Esophagus (tissue), 2 donors: ENCODE measurements at regions not wholly inside any gene's neighbourhood (a gene's known extent, or its start where the extent isn't known, plus 50 kb on each side); places are given as distances from the start of the nearest gene placed in this dataset.

Source experiments
- H3K27ac ChIP-seq, 2 donors: one replicate each; pipeline ENCODE4 v1.5.1; 2013; ENCODE audit warnings: low read depth in 2 of 2, mild to moderate bottlenecking in 2 of 2, inconsistent platforms in 1 of 2, low read length in 1 of 2, moderate library complexity in 1 of 2
- H3K27me3 ChIP-seq, 2 donors: one replicate each; pipeline ENCODE4 v1.6.1; 2013; ENCODE audit warnings: low read length in 2 of 2, control low read depth in 1 of 2, mild to moderate bottlenecking in 1 of 2; ENCODE audit not compliant: insufficient read depth in 2 of 2, control insufficient read depth in 1 of 2
- H3K36me3 ChIP-seq, 2 donors: one replicate each; pipeline ENCODE4 v1.6.1; 2013; ENCODE audit warnings: low read length in 1 of 2; ENCODE audit not compliant: control insufficient read depth in 2 of 2, insufficient read depth in 2 of 2
- H3K4me1 ChIP-seq, 2 donors: one replicate each; pipeline ENCODE4 v1.6.1; 2013; ENCODE audit warnings: low read length in 1 of 2; ENCODE audit not compliant: control insufficient read depth in 2 of 2, insufficient read depth in 2 of 2
- H3K4me3 ChIP-seq, 2 donors: one replicate each; pipeline ENCODE4 v1.5.1; 2013; ENCODE audit warnings: low read length in 2 of 2, mild to moderate bottlenecking in 2 of 2, low read depth in 1 of 2, moderate library complexity in 1 of 2
- H3K9me3 ChIP-seq, 2 donors: one replicate each; pipeline ENCODE4 v1.6.1; 2013; ENCODE audit warnings: mild to moderate bottlenecking in 2 of 2, low read depth in 1 of 2, low read length in 1 of 2, moderate library complexity in 1 of 2; ENCODE audit not compliant: control insufficient read depth in 2 of 2, insufficient read depth in 1 of 2
- WGBS, 2 donors: extraction: QIAGEN DNeasy Blood & Tissue Kit; methylation state at CpG; one replicate each; pipeline ENCODE4 v1.1.7; 2013; 5-methylcytosine and 5-hydroxymethylcytosine counted together
- donor health status: healthy with polysubstance abuse.
- donor health status: Bipolar disorder and iron deficiency.

DNA sequence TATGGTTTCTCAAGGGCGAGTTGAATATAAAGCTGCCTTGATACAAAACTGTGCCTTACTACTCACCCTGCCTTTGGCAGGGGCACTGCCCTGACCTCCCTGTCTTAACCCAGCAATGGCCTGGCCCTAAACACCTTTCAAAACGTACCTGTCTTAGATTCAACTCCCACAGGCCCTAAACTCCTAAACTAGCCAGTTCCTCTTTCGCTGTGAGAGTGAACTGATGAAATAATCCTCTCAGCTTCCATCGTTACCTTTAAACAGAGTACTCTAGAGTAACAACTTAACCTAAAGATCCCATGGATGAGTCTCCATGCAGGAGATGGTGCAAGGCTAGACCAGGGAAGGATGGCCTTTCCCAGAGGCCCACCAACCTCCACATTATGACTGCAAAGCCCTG, 133.0 kb upstream of the THBS1 start:
- Histone ChIP-seq H3K9me3 (no peaks in the 10 kb centered on the region), H3K27me3 (no peaks in the 10 kb centered on the region), H3K4me3 (no peak overlapping the region), H3K36me3 (no peaks in the 10 kb centered on the region), H3K4me1 (no peaks in the 10 kb centered on the region), H3K27ac (no peak overlapping the region)
- 84 to 91% methylated on average over 4 of the region's 4 CpGs for WGBS, 2 donors

DNA sequence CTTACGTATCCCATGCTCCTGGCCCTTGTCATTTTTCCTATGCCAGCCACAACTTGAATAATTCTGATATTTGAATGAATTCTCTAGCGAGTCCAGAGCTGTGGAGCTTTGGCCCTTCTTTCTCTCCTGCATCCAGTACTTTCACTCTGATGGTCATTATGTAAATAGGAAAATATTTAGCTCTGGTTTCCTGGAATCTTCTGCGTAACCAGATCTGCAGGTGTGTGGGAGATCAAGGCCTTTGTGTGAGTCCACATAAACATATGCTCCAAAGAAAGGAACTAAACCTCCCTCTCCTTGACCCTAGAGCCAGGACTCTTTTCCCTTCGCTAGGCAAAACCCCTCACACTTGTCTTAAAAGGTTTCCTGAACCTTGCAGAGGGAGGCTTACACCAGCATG, 132.5 kb upstream of the THBS1 start:
- no peaks in the 10 kb centered on the region for H3K36me3 ChIP-seq
- no peaks in the 10 kb centered on the region for H3K27me3 ChIP-seq
- H3K4me1 ChIP-seq, result no peaks in the 10 kb centered on the region
- no peak overlapping the region for H3K27ac ChIP-seq
- H3K9me3 ChIP-seq, result no peaks in the 10 kb centered on the region
- WGBS, 2 donors, result 88 to 89% methylated on average over 4 of the region's 4 CpGs
- no peak overlapping the region for H3K4me3 ChIP-seq

DNA sequence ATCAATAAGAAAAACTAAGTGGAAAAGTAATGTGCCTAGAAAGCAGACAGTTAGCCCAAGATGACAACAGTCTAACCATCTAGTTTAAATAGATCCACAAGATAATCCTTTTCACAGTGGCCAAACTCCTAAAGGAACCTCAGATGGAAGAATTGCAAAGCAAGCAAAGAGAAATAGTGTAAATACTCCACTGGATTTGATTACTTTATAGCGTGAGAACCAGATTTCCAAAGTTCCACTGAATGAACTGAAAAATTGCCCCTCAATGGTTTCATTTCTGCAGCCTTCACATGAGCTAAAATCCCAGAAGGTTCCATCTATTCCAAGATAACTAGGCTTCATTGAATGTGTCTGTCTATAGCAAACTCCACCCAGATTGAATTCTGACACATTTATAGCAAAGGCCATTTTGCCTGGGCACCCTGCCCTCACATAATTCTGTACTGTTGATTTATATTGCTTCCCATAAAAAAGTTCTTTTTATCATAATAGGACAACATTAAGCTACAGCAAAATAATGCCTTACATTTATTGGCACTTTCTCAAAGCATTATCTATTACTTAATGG, 129.7 kb upstream of the THBS1 start:
- no peaks in the 10 kb centered on the region for H3K36me3 ChIP-seq
- 68 to 75% methylated on average over 1 of the region's 1 CpG for WGBS, 2 donors
- no peaks in the 10 kb centered on the region for H3K4me1 ChIP-seq
- H3K4me3 ChIP-seq, result no peak overlapping the region
- H3K27ac ChIP-seq, result no peak overlapping the region
- no peaks in the 10 kb centered on the region for H3K27me3 ChIP-seq
- H3K9me3 ChIP-seq, result no peaks in the 10 kb centered on the region

DNA sequence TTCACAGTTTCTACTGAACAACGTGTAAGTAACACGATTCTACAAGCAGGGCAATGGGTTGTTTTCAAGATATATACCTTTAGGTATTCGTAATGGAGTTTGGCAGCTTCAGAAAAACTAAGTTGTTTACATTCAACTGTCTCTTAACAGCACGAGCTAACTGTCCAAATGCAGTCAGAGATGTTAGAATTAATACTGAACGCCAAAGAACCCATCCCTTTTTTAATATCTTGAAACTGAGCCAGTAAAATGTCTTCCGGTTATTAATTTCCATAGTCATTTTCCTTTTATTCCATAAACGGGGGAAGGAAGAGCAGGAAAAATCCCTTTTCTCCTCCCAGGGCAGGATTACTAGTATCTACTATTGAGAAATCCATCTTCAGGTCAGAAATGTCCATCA, 129.0 kb upstream of the THBS1 start:
- Histone ChIP-seq H3K4me3 (no peak overlapping the region), H3K4me1 (peaks cover 0 to under 1% of the 10 kb centered on the region in 2 donors), H3K9me3 (no peaks in the 10 kb centered on the region), H3K27me3 (no peaks in the 10 kb centered on the region), H3K27ac (no peak overlapping the region), H3K36me3 (no peaks in the 10 kb centered on the region)
- WGBS, 2 donors, result 31 to 37% methylated on average over 7 of the region's 7 CpGs

DNA sequence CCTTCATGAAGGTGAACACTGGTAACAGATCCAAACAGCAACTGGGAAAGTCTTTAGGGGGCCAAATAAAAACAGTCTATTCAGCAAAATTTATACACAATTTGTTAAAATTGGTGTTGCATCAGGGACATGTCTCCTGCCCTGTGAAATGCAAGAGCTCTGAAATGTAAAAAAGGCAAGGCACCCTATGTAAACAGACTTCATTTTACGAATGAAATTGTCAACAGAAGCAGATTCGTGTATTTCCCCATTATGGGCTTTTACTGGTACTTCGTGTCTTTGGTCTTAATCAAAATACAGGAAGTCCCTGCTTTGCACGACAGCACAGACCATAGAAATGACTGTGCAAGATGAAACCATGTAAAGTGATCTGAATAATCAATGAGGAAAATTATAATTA, 127.3 kb upstream of the THBS1 start:
- no peak overlapping the region for H3K4me3 ChIP-seq
- no peak overlapping the region for H3K27ac ChIP-seq
- no peaks in the 10 kb centered on the region for H3K27me3 ChIP-seq
- H3K4me1 ChIP-seq, result peaks cover 0 to 3% of the 10 kb centered on the region in 2 donors
- 58 to 59% methylated on average over 4 of the region's 4 CpGs for WGBS, 2 donors
- H3K36me3 ChIP-seq, result no peaks in the 10 kb centered on the region
- H3K9me3 ChIP-seq, result no peaks in the 10 kb centered on the region

DNA sequence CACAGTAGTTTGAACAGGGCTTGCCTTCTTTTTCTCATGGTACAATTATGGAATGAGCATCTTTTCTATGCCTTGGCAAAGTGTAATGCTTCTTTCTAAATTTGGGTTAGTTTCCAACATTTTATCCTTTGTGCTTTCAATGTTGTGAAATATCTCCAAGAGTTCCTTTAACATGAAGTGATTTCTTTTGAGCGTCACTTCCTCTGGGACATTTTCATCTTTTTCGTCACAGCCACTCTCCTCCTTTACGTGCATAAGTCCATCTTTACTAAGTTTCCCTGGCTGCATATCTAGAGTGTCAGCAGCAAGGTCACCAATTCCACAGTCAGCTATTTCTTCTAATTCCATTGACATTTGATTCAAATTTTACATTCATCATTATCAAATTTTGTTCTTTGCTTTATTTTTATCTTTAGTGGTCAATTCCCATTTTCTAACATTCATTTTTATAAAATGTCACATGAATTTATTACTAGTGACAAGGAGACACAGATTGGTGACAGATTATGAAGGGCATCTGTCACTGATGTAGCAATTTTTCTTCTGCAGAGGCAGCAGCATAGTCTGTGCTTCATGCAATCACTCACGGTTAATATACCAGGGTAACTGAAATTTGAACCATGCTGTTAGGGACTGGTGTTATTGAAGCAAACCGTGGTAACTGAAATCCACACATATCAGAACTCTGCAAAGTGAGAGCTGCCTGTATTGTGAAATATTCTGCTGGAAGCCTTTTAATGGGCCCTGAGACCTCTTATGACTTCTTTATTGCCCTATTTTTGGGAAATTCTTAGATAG, 126.5 kb upstream of the THBS1 start:
- no peaks in the 10 kb centered on the region for H3K27me3 ChIP-seq
- no peaks in the 10 kb centered on the region for H3K36me3 ChIP-seq
- peaks cover 0 to 3% of the 10 kb centered on the region in 2 donors for H3K4me1 ChIP-seq
- H3K9me3 ChIP-seq, result no peaks in the 10 kb centered on the region
- no peak overlapping the region for H3K4me3 ChIP-seq
- 70 to 75% methylated on average over 5 of the region's 5 CpGs for WGBS, 2 donors
- no peak overlapping the region for H3K27ac ChIP-seq

DNA sequence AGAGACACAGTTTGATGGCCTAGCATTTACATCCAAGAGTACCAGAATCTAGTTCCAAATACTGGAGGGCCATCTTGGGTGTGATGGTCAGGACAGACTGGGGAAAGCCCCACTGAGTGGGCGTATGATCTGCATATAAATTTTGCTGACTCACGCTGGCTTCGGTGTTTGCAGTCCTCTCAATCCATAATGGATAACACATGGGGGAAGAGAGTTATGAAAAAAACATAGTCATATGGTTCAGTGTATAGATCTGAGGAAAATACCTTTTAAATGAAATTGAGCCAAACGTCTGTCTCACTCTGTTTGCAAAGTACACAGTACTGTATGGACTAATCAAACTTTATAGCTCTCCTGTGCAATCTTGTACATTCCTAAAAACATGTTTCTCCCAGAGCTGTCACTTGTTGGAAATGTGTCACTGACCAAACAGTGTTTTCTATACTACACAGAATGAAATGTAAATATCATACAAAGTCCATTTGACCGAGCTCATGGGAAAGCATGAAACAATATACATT, 125.3 kb upstream of the THBS1 start:
- 41 to 50% methylated on average over 5 of the region's 5 CpGs for WGBS, 2 donors
- Histone ChIP-seq H3K4me3 (no peak overlapping the region), H3K27me3 (no peaks in the 10 kb centered on the region), H3K36me3 (no peaks in the 10 kb centered on the region), H3K4me1 (peaks cover 0 to 3% of the 10 kb centered on the region in 2 donors), H3K27ac (no peak overlapping the region), H3K9me3 (no peaks in the 10 kb centered on the region)

DNA sequence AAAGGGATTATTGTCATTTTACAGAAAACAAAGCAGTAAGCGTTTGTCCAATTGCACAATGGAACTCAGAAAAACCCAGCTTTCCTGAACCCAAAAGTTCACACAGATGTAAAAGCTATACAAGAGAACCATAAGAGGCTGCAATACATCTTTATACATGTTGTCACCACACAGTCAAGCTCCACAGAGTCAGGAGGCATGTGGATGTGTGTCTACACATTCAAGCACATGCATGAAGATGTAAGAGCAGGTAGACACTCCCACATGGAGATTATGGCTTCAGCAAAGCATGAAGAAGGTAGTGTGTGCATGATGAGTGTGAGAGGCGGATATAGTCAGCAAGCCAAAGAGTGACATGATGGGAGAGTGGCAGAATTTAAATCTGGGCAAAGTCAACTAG, 124.7 kb upstream of the THBS1 start:
- Histone ChIP-seq H3K27ac (no peak overlapping the region), H3K27me3 (no peaks in the 10 kb centered on the region), H3K4me3 (no peak overlapping the region), H3K9me3 (no peaks in the 10 kb centered on the region), H3K4me1 (peaks cover 0 to 3% of the 10 kb centered on the region in 2 donors), H3K36me3 (no peaks in the 10 kb centered on the region)
- WGBS, 2 donors, result 66 to 80% methylated on average over 2 of the region's 2 CpGs

DNA sequence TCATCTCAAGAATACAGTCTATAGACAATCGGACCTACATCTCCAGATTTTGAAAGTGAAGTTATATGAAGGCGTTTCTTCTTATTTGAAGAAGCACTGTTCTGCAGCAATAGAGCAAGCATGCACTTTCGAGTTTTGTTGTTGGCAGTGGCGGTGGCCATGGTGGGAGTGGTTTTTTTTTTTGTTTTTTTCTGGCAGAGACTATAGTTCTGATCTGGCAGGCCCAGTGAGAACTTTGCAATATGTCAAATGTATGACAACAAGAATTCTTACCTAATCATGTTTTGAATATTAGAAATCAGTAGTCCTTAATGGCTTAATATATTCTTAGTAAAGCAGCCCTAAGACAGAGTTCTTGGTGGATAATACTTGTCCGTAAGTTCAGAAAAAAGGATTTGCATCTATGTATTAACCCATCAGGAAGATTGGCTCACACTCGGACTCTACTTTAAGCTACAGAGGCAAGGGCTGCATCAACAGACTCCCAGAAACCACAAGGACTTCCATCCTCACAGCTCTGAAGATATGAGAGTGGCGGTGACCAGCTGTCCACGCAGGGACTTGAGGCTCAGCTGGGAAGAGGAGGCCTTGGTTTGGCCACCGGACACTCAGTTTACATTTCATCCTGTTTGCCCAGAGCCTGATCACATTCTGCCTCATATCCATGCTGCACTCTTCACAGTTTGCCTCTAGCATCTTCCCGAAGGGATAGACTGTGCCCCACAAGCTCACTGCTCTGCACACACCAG, 124.1 kb upstream of the THBS1 start:
- H3K36me3 ChIP-seq, result no peaks in the 10 kb centered on the region
- 65 to 71% methylated on average over 10 of the region's 10 CpGs for WGBS, 2 donors

More for the DNA sequence above, 124.1 kb upstream of the THBS1 start:
- no peak overlapping the region for H3K4me3 ChIP-seq
- no peak overlapping the region for H3K27ac ChIP-seq
- peaks cover 0 to 3% of the 10 kb centered on the region in 2 donors for H3K4me1 ChIP-seq
- H3K27me3 ChIP-seq, result no peaks in the 10 kb centered on the region
- no peaks in the 10 kb centered on the region for H3K9me3 ChIP-seq
